Stimulated activated CD4-positive, alpha-beta T cell treated with anti-CD3 and anti-CD28 coated beads, Interleukin-2, amount 100 ng/mL, for 24 hours (primary cell): ENCODE measurements at regions not wholly inside any gene's neighbourhood (a gene's known extent, or its start where the extent isn't known, plus 50 kb on each side); places are given as distances from the start of the nearest gene placed in this dataset.

ENCODE experiments used
- DNase-seq, 2 donors: peaks; one replicate each; pipeline ENCODE4 v3.0.0-alpha.2; 2020

GRCh38 chr16:24624102-24624501 lies 84.7 kb downstream of the RBBP6 start:
- DNase-seq, result no peak

GRCh38 chr16:24626256-24626655 lies 86.9 kb downstream of the RBBP6 start:
- no peak for DNase-seq

- DNase-seq, result no peak
Observed at GRCh38 chr16:24634919-24635318, 94.5 kb upstream of the TNRC6A start.

GRCh38 chr16:24635900-24636610 lies 93.4 kb upstream of the TNRC6A start:
- DNase-seq, result no peak

GRCh38 chr16:24639769-24640168 lies 89.7 kb upstream of the TNRC6A start:
- no peak for DNase-seq

- DNase-seq, result no peak
Observed at GRCh38 chr16:24643489-24643888, 86.0 kb upstream of the TNRC6A start.

GRCh38 chr16:24645739-24646645 lies 83.5 kb upstream of the TNRC6A start:
- DNase-seq, result no peak

- DNase-seq, result no peak
Observed at GRCh38 chr16:24646646-24646995, 82.8 kb upstream of the TNRC6A start.

GRCh38 chr16:24652209-24652712 lies 77.2 kb upstream of the TNRC6A start:
- DNase-seq, result no peak

- no peak for DNase-seq
Observed at GRCh38 chr16:24652803-24653202, 76.6 kb upstream of the TNRC6A start.

- no peak for DNase-seq
Observed at GRCh38 chr16:24653725-24654124, 75.7 kb upstream of the TNRC6A start.

GRCh38 chr16:24665942-24666341 lies 63.5 kb upstream of the TNRC6A start:
- DNase-seq, result peak in 1 of 2 donors; percentile 2

- DNase-seq, result no peak
Observed at GRCh38 chr16:24667244-24667764, 62.1 kb upstream of the TNRC6A start.

- DNase-seq, result peak; percentile 60 to 64
Observed at GRCh38 chr16:24668481-24669061, 60.9 kb upstream of the TNRC6A start.

GRCh38 chr16:24670623-24671454 lies 58.6 kb upstream of the TNRC6A start:
- peak in 1 of 2 donors; percentile 11 for DNase-seq

- DNase-seq, result peak in 1 of 2 donors; percentile 4
Observed at GRCh38 chr16:24671455-24671954, 57.9 kb upstream of the TNRC6A start.

GRCh38 chr16:24673155-24673554 lies 56.3 kb upstream of the TNRC6A start:
- DNase-seq, result no peak

GRCh38 chr16:24674877-24675276 lies 54.6 kb upstream of the TNRC6A start:
- no peak for DNase-seq

- DNase-seq, result no peak
Observed at GRCh38 chr16:24677388-24677787, 52.1 kb upstream of the TNRC6A start.
